Smooth muscle cell of the brain vasculature (primary cell): ENCODE measurements at regions not wholly inside any gene's neighbourhood (a gene's known extent, or its start where the extent isn't known, plus 50 kb on each side); places are given as distances from the start of the nearest gene placed in this dataset.
"Not testable (repeated sequence)": the region's sequence is repeated elsewhere in the genome, so short reads cannot be mapped to it uniquely, and the experiment has no call there.

ENCODE experiments used
- DNase-seq: peaks from one replicate; pipeline ENCODE4 v3.0.0-alpha.2; 2012; ENCODE audit warnings: low read depth, low spot score

GRCh38 chrX:4708970-4709760 lies 995.7 kb upstream of the PRKX start:
- no peak for DNase-seq

GRCh38 chrX:4706961-4707360 lies 993.5 kb upstream of the PRKX start:
- DNase-seq = no peak

- DNase-seq = no peak
Measured at GRCh38 chrX:4690521-4690920, 977.1 kb upstream of the PRKX start.

GRCh38 chrX:4682636-4683035 lies 969.2 kb upstream of the PRKX start:
- no peak for DNase-seq

- no peak for DNase-seq
Measured at GRCh38 chrX:4675686-4676300, 962.3 kb upstream of the PRKX start.

GRCh38 chrX:4674028-4674782 lies 960.8 kb upstream of the PRKX start:
- DNase-seq = no peak

- no peak for DNase-seq
Measured at GRCh38 chrX:4671344-4671743, 957.9 kb upstream of the PRKX start.

GRCh38 chrX:4670606-4671005 lies 957.2 kb upstream of the PRKX start:
- no peak for DNase-seq

GRCh38 chrX:4668802-4669536 lies 955.5 kb upstream of the PRKX start:
- no peak for DNase-seq

GRCh38 chrX:4663085-4663484 lies 949.6 kb upstream of the PRKX start:
- no peak for DNase-seq

- no peak for DNase-seq
Measured at GRCh38 chrX:4661771-4662170, 948.3 kb upstream of the PRKX start.

- DNase-seq = no peak
Measured at GRCh38 chrX:4656419-4656818, 943.0 kb upstream of the PRKX start.

GRCh38 chrX:4655743-4656142 lies 942.3 kb upstream of the PRKX start:
- no peak for DNase-seq

GRCh38 chrX:4642114-4642513 lies 928.7 kb upstream of the PRKX start:
- DNase-seq = no peak

- no peak for DNase-seq
Measured at GRCh38 chrX:4638036-4638435, 924.6 kb upstream of the PRKX start.

- DNase-seq = no peak
Measured at GRCh38 chrX:4627414-4627813, 914.0 kb upstream of the PRKX start.

- DNase-seq = no peak
Measured at GRCh38 chrX:4622486-4623167, 909.2 kb upstream of the PRKX start.

- DNase-seq = not testable (repeated sequence)
Measured at GRCh38 chrX:4613651-4614050, 900.2 kb upstream of the PRKX start.

GRCh38 chrX:4588893-4589292 lies 875.4 kb upstream of the PRKX start:
- no peak for DNase-seq

- DNase-seq = no peak
Measured at GRCh38 chrX:4588466-4588865, 875.0 kb upstream of the PRKX start.

GRCh38 chrX:4588056-4588455 lies 874.6 kb upstream of the PRKX start:
- no peak for DNase-seq
